ENCODE measurements at regions not wholly inside any gene's neighbourhood (a gene's known extent, or its start where the extent isn't known, plus 50 kb on each side); places are given as distances from the start of the nearest gene placed in this dataset.

DNA sequence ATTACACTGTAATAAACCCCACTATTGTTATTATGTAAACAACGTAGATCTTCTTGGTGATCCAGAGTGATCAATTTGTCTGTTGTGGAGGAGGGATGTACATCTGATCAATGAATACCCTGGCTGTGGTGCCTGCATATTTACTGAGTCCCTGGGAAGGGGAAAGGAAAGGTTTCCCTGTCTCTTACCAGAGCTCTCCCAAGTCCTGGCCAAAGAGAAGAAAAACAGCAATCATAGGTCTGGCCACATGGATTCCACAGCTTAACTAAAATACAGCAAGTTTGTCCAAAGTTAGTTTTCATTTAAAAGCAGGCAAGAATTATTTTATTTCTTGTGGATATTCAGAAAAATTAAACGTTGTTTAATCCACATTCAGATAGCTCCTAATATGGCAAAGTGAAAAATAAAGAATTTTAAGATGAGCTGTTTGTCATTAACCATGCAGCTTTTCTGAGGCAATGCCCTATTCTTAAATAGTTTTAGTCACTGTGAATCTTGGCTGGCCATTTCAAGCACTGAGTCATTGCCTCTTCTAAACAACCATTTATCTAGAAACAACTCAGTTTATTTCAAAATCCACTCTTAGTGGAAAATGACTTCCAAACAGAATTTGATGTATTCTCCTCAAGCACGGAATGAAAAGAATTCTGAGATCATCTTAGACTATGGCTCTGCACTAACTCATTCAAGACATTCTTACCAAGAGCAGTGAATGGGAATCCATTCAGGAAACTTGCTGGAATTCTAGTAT, 1004.4 kb upstream of the CDH2 start:
- peak; percentile 73 for ATAC-seq (ENCODE audit: insufficient read depth, low FRiP score)
- Histone ChIP-seq H3K4me1 (ENCODE audit: control insufficient read depth in 5 of 5, insufficient read depth in 5 of 5, low read length in 5 of 5) (no peaks in the 10 kb centered on the region), H3K36me3 (ENCODE audit: control insufficient read depth in 4 of 4, insufficient read depth in 4 of 4, low read length in 4 of 4) (no peaks in the 10 kb centered on the region), H3K4me3 (no peak overlapping the region), H3K27me3 (ENCODE audit: control insufficient read depth in 3 of 3, insufficient read depth in 3 of 3, low read length in 2 of 3) (no peaks in the 10 kb centered on the region), H3K27ac (ENCODE audit: low read depth in 1 of 2, low read length in 1 of 2) (peak overlapping the region; percentile 32 to 53), H3K9ac (ENCODE audit: insufficient read depth in 1 of 2, low read length in 2 of 2) (no peak overlapping the region), H3K9me3 (ENCODE audit: control insufficient read depth in 4 of 4, insufficient read depth in 3 of 4, low read length in 3 of 4) (no peaks in the 10 kb centered on the region)
- peak in 2 of 3 donors; percentile 3 to 20 for DNase-seq
- TF ChIP-seq, protein P1, sequence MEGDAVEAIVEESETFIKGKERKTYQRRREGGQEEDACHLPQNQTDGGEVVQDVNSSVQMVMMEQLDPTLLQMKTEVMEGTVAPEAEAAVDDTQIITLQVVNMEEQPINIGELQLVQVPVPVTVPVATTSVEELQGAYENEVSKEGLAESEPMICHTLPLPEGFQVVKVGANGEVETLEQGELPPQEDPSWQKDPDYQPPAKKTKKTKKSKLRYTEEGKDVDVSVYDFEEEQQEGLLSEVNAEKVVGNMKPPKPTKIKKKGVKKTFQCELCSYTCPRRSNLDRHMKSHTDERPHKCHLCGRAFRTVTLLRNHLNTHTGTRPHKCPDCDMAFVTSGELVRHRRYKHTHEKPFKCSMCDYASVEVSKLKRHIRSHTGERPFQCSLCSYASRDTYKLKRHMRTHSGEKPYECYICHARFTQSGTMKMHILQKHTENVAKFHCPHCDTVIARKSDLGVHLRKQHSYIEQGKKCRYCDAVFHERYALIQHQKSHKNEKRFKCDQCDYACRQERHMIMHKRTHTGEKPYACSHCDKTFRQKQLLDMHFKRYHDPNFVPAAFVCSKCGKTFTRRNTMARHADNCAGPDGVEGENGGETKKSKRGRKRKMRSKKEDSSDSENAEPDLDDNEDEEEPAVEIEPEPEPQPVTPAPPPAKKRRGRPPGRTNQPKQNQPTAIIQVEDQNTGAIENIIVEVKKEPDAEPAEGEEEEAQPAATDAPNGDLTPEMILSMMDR (IDR thresholded peaks at IDR 0.05; ENCODE audit: control extremely low read depth, extremely low read depth): no peak
- 61 to 77% methylated on average over 3 of the region's 3 CpGs for WGBS, 2 donors

DNA sequence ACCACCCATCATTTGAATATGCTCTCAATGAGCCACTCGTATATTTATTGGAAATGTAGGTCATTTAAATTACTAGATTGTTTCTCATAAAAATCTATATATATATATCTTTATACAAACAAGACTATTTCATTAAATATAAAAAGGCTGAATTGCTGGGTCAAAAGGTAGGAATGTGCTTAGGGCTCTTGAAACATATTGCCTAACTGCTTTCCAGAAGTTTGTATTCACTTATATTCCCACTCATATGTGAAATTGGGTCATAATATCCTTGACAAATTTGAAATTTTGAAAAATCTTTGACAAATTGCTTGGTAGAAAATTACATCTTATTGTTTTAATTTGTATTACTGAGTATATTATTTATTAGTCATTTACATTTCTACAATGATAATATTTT, 999.8 kb upstream of the CDH2 start:
- DNase-seq (no peak), ATAC-seq (ENCODE audit: insufficient read depth, low FRiP score) (no peak)
- Histone ChIP-seq H3K4me3 (no peak overlapping the region), H3K27ac (ENCODE audit: low read depth in 1 of 2, low read length in 1 of 2) (no peak overlapping the region), H3K9ac (ENCODE audit: insufficient read depth in 1 of 2, low read length in 2 of 2) (no peak overlapping the region), H3K27me3 (ENCODE audit: control insufficient read depth in 3 of 3, insufficient read depth in 3 of 3, low read length in 2 of 3) (no peaks in the 10 kb centered on the region), H3K4me1 (ENCODE audit: control insufficient read depth in 5 of 5, insufficient read depth in 5 of 5, low read length in 5 of 5) (peaks cover 0 to 4% (median 0%) of the 10 kb centered on the region in 5 donors), H3K9me3 (ENCODE audit: control insufficient read depth in 4 of 4, insufficient read depth in 3 of 4, low read length in 3 of 4) (no peaks in the 10 kb centered on the region), H3K36me3 (ENCODE audit: control insufficient read depth in 4 of 4, insufficient read depth in 4 of 4, low read length in 4 of 4) (no peaks in the 10 kb centered on the region)
- TF ChIP-seq, protein P1 (IDR thresholded peaks at IDR 0.05; ENCODE audit: control extremely low read depth, extremely low read depth): no peak
- 74 to 85% methylated on average over 1 of the region's 1 CpG for WGBS, 2 donors

- no peak overlapping the region for H3K4me3 ChIP-seq
- H3K9me3 ChIP-seq (ENCODE audit: control insufficient read depth in 4 of 4, insufficient read depth in 3 of 4, low read length in 3 of 4): no peaks in the 10 kb centered on the region
- H3K9ac ChIP-seq (ENCODE audit: insufficient read depth in 1 of 2, low read length in 2 of 2): no peak overlapping the region
- TF ChIP-seq, protein P1 (IDR thresholded peaks at IDR 0.05; ENCODE audit: control extremely low read depth, extremely low read depth): no peak
- peaks cover 0 to 4% (median 0%) of the 10 kb centered on the region in 5 donors for H3K4me1 ChIP-seq (ENCODE audit: control insufficient read depth in 5 of 5, insufficient read depth in 5 of 5, low read length in 5 of 5)
- ATAC-seq (ENCODE audit: insufficient read depth, low FRiP score) (no peak), DNase-seq (no peak)
- H3K27ac ChIP-seq (ENCODE audit: low read depth in 1 of 2, low read length in 1 of 2): no peak overlapping the region
- no peaks in the 10 kb centered on the region for H3K27me3 ChIP-seq (ENCODE audit: control insufficient read depth in 3 of 3, insufficient read depth in 3 of 3, low read length in 2 of 3)
- H3K36me3 ChIP-seq (ENCODE audit: control insufficient read depth in 4 of 4, insufficient read depth in 4 of 4, low read length in 4 of 4): no peaks in the 10 kb centered on the region
- WGBS, 2 donors: 70 to 81% methylated on average over 3 of the region's 3 CpGs
These were observed 998.0 kb upstream of the CDH2 start for GRCh38 chr18:29174891-29175290.

DNA sequence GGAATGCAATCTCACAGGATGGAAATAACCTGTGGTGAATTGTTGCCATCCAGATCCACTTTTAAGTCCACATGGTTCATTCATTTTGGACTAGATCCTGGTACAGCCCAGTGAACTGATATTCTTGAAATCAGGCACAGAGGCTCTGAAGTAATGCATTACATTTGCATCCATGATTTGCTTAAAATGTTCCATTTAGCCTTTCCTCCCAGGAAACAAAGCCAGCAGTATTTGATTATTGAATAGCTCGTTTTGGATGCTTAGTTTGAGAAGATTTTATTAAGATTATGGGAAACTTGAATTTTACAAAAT, 995.8 kb upstream of the CDH2 start:
- no peak overlapping the region for H3K4me3 ChIP-seq
- H3K9me3 ChIP-seq (ENCODE audit: control insufficient read depth in 4 of 4, insufficient read depth in 3 of 4, low read length in 3 of 4): no peaks in the 10 kb centered on the region
- TF ChIP-seq, protein P1 (IDR thresholded peaks at IDR 0.05; ENCODE audit: control extremely low read depth, extremely low read depth): no peak
- WGBS, 2 donors: 45 to 65% methylated on average over 1 of the region's 1 CpG
- H3K4me1 ChIP-seq (ENCODE audit: control insufficient read depth in 5 of 5, insufficient read depth in 5 of 5, low read length in 5 of 5): peaks cover 0 to 4% (median 0%) of the 10 kb centered on the region in 5 donors
- no peaks in the 10 kb centered on the region for H3K27me3 ChIP-seq (ENCODE audit: control insufficient read depth in 3 of 3, insufficient read depth in 3 of 3, low read length in 2 of 3)
- H3K36me3 ChIP-seq (ENCODE audit: control insufficient read depth in 4 of 4, insufficient read depth in 4 of 4, low read length in 4 of 4): no peaks in the 10 kb centered on the region
- H3K9ac ChIP-seq (ENCODE audit: insufficient read depth in 1 of 2, low read length in 2 of 2): no peak overlapping the region
- no peak for DNase-seq
- no peak for ATAC-seq (ENCODE audit: insufficient read depth, low FRiP score)
- H3K27ac ChIP-seq (ENCODE audit: low read depth in 1 of 2, low read length in 1 of 2): no peak overlapping the region

Data from lung (tissue), 11 donors.